ENCODE measurements at regions not wholly inside any gene's neighbourhood (a gene's known extent, or its start where the extent isn't known, plus 50 kb on each side); places are given as distances from the start of the nearest gene placed in this dataset.
"Not testable (repeated sequence)": the region's sequence is repeated elsewhere in the genome, so short reads cannot be mapped to it uniquely, and the experiment has no call there.

- no peak for DNase-seq (ENCODE audit: extremely low read depth in 1 of 11, low read depth in 9 of 11, low spot score in 4 of 11)
Observed at GRCh38 chr1:185528084-185528676, 206.0 kb upstream of the HMCN1 start.

- DNase-seq (ENCODE audit: extremely low read depth in 1 of 11, low read depth in 9 of 11, low spot score in 4 of 11) = no peak
Observed at GRCh38 chr1:185526344-185527307, 207.6 kb upstream of the HMCN1 start.

GRCh38 chr1:185520188-185520920, 203.3 kb upstream of the IVNS1ABP start:
- DNase-seq (ENCODE audit: extremely low read depth in 1 of 11, low read depth in 9 of 11, low spot score in 4 of 11) = no peak

GRCh38 chr1:185517808-185518419, 200.9 kb upstream of the IVNS1ABP start:
- no peak for DNase-seq (ENCODE audit: extremely low read depth in 1 of 11, low read depth in 9 of 11, low spot score in 4 of 11)

- not testable (repeated sequence) for DNase-seq (ENCODE audit: extremely low read depth in 1 of 11, low read depth in 9 of 11, low spot score in 4 of 11)
Observed at GRCh38 chr1:185517301-185517700, 200.3 kb upstream of the IVNS1ABP start.

GRCh38 chr1:185515696-185516095, 198.7 kb upstream of the IVNS1ABP start:
- no peak for DNase-seq (ENCODE audit: extremely low read depth in 1 of 11, low read depth in 9 of 11, low spot score in 4 of 11)

GRCh38 chr1:185514311-185514710, 197.3 kb upstream of the IVNS1ABP start:
- no peak for DNase-seq (ENCODE audit: extremely low read depth in 1 of 11, low read depth in 9 of 11, low spot score in 4 of 11)

- DNase-seq (ENCODE audit: extremely low read depth in 1 of 11, low read depth in 9 of 11, low spot score in 4 of 11) = no peak
Observed at GRCh38 chr1:185512442-185512841, 195.4 kb upstream of the IVNS1ABP start.

- no peak for DNase-seq (ENCODE audit: extremely low read depth in 1 of 11, low read depth in 9 of 11, low spot score in 4 of 11)
Observed at GRCh38 chr1:185501099-185501498, 184.1 kb upstream of the IVNS1ABP start.

GRCh38 chr1:185500001-185500626, 183.1 kb upstream of the IVNS1ABP start:
- no peak for DNase-seq (ENCODE audit: extremely low read depth in 1 of 11, low read depth in 9 of 11, low spot score in 4 of 11)

GRCh38 chr1:185498207-185498606, 181.2 kb upstream of the IVNS1ABP start:
- no peak for DNase-seq (ENCODE audit: extremely low read depth in 1 of 11, low read depth in 9 of 11, low spot score in 4 of 11)

GRCh38 chr1:185497177-185497576, 180.1 kb upstream of the IVNS1ABP start:
- DNase-seq (ENCODE audit: extremely low read depth in 1 of 11, low read depth in 9 of 11, low spot score in 4 of 11) = no peak

GRCh38 chr1:185495898-185496297, 178.9 kb upstream of the IVNS1ABP start:
- no peak for DNase-seq (ENCODE audit: extremely low read depth in 1 of 11, low read depth in 9 of 11, low spot score in 4 of 11)

GRCh38 chr1:185495007-185495406, 178.0 kb upstream of the IVNS1ABP start:
- no peak for DNase-seq (ENCODE audit: extremely low read depth in 1 of 11, low read depth in 9 of 11, low spot score in 4 of 11)

- DNase-seq (ENCODE audit: extremely low read depth in 1 of 11, low read depth in 9 of 11, low spot score in 4 of 11) = no peak
Observed at GRCh38 chr1:185492089-185492825, 175.2 kb upstream of the IVNS1ABP start.

GRCh38 chr1:185491604-185492003, 174.6 kb upstream of the IVNS1ABP start:
- no peak for DNase-seq (ENCODE audit: extremely low read depth in 1 of 11, low read depth in 9 of 11, low spot score in 4 of 11)

- no peak for DNase-seq (ENCODE audit: extremely low read depth in 1 of 11, low read depth in 9 of 11, low spot score in 4 of 11)
Observed at GRCh38 chr1:185490924-185491323, 173.9 kb upstream of the IVNS1ABP start.

- DNase-seq (ENCODE audit: extremely low read depth in 1 of 11, low read depth in 9 of 11, low spot score in 4 of 11) = no peak
Observed at GRCh38 chr1:185489406-185489805, 172.4 kb upstream of the IVNS1ABP start.
